HEK293 (cell line): ENCODE measurements at regions not wholly inside any gene's neighbourhood (a gene's known extent, or its start where the extent isn't known, plus 50 kb on each side); places are given as distances from the start of the nearest gene placed in this dataset.

Source experiments
- CTCF ChIA-PET: fragments of 350-600 bp; formaldehyde crosslinking; extraction: SDS; loops from one replicate; lab custom pipeline; 2021; ENCODE audit warnings: antibody characterized with exemption; lab: Yijun Ruan, JAX
- POLR2A ChIA-PET: fragments of 300-600 bp; formaldehyde crosslinking; extraction: SDS; loops from one replicate; lab custom pipeline; 2020; ENCODE audit warnings: antibody characterized with exemption, inconsistent platforms; lab: Yijun Ruan, JAX
- H3K27ac ChIP-seq: fragments of 200-500 bp; sonication (Bioruptor generic); 2 replicates; pipeline ENCODE4 v1.5.1; 2014; ENCODE audit warnings: low read depth, low read length, control low read depth, inconsistent platforms; ENCODE audit errors: extremely low read depth
- H3K36me3 ChIP-seq, 2 experiments: fragments of 200-500 bp in 1 of 2; sonication (Bioruptor generic) in 1 of 2; 1 replicate in 1 of 2; 2 replicates in 1 of 2; pipeline ENCODE4 v1.5.1; 2014 to 2017; ENCODE audit warnings: inconsistent platforms in 2 of 2, low read length in 2 of 2; ENCODE audit not compliant: control insufficient read depth in 2 of 2, insufficient read depth in 1 of 2
- H3K4me1 ChIP-seq: fragments of 200-500 bp; sonication (Bioruptor generic); 2 replicates; pipeline ENCODE4 v1.5.1; 2014; ENCODE audit warnings: mild to moderate bottlenecking, low read length, inconsistent platforms; ENCODE audit not compliant: control insufficient read depth, insufficient read depth
- H3K4me3 ChIP-seq: 2 replicates; pipeline ENCODE4 v1.5.1; 2011; ENCODE audit warnings: low read depth, mild to moderate bottlenecking, control low read depth, low read length, moderate library complexity
- H3K9me3 ChIP-seq: fragments of 200-500 bp; sonication (Bioruptor generic); 2 replicates; pipeline ENCODE4 v1.5.1; 2014; ENCODE audit warnings: low read depth, low read length, inconsistent platforms; ENCODE audit not compliant: control insufficient read depth, insufficient read depth
- FEZF1 ChIP-seq: fragments of 450-650 bp; formaldehyde crosslinking; IDR thresholded peaks from 2 replicates; pipeline ENCODE4 v1.5.1; 2016; ENCODE audit warnings: missing biosample characterization, missing genetic modification characterization
- HOXD13 ChIP-seq: sonication (generic); formaldehyde crosslinking; IDR thresholded peaks from 2 replicates; pipeline ENCODE4 v1.8.0; 2022; ENCODE audit warnings: missing genetic modification reagents, borderline replicate concordance
- YY1 ChIP-seq: fragments of 450-650 bp; formaldehyde crosslinking; IDR thresholded peaks from 2 replicates; pipeline ENCODE4 v1.5.1; 2018; ENCODE audit warnings: missing biosample characterization, missing genetic modification characterization
- ZNF175 ChIP-seq: fragments of 450-650 bp; formaldehyde crosslinking; IDR thresholded peaks from 2 replicates; pipeline ENCODE4 v1.5.1; 2016; ENCODE audit warnings: missing biosample characterization, missing genetic modification characterization
- ZNF184 ChIP-seq: fragments of 450-650 bp; IDR thresholded peaks from 2 replicates; pipeline ENCODE4 v1.5.1; 2018; ENCODE audit warnings: missing biosample characterization, mild to moderate bottlenecking, missing genetic modification characterization
- ZNF2 ChIP-seq: fragments of 450-650 bp; formaldehyde crosslinking; IDR thresholded peaks from 2 replicates; pipeline ENCODE4 v1.5.1; 2016; ENCODE audit warnings: missing biosample characterization, missing genetic modification characterization
- ZNF302 ChIP-seq: fragments of 450-650 bp; formaldehyde crosslinking; IDR thresholded peaks from 2 replicates; pipeline ENCODE4 v1.5.1; 2016; ENCODE audit warnings: missing biosample characterization, missing genetic modification characterization, low read depth
- ZNF366 ChIP-seq: fragments of 450-650 bp; formaldehyde crosslinking; conservative IDR thresholded peaks from 2 replicates; pipeline ENCODE4 v1.5.1; 2016; ENCODE audit warnings: missing biosample characterization, missing genetic modification characterization
- ZNF433 ChIP-seq: fragments of 450-650 bp; formaldehyde crosslinking; IDR thresholded peaks from 2 replicates; pipeline ENCODE4 v1.5.1; 2016; ENCODE audit warnings: missing biosample characterization, missing genetic modification characterization, low read depth
- ZNF530 ChIP-seq: fragments of 450-650 bp; formaldehyde crosslinking; IDR thresholded peaks from 2 replicates; pipeline ENCODE4 v1.5.1; 2016; ENCODE audit warnings: low read depth, missing biosample characterization, missing genetic modification characterization
- ZNF555 ChIP-seq: fragments of 450-650 bp; formaldehyde crosslinking; conservative IDR thresholded peaks from 2 replicates; pipeline ENCODE4 v1.5.1; 2017; ENCODE audit warnings: missing biosample characterization, mild to moderate bottlenecking, missing genetic modification characterization, inconsistent platforms
- ZNF623 ChIP-seq: fragments of 450-650 bp; formaldehyde crosslinking; IDR thresholded peaks from 2 replicates; pipeline ENCODE4 v1.5.1; 2016; ENCODE audit warnings: missing biosample characterization, missing genetic modification characterization
- ZNF747 ChIP-seq: fragments of 450-650 bp; formaldehyde crosslinking; IDR thresholded peaks from 2 replicates; pipeline ENCODE4 v1.5.1; 2016; ENCODE audit warnings: missing biosample characterization, missing genetic modification characterization
- ZNF843 ChIP-seq: fragments of 450-650 bp; formaldehyde crosslinking; IDR thresholded peaks from 2 replicates; pipeline ENCODE4 v1.5.1; 2016; ENCODE audit warnings: missing biosample characterization, missing genetic modification characterization
- TF ChIP-seq, protein P1 (sequence below): fragments of 450-650 bp; formaldehyde crosslinking; IDR thresholded peaks from 2 replicates; pipeline ENCODE4 v1.5.1; 2016; ENCODE audit warnings: missing biosample characterization, missing genetic modification characterization
- TF ChIP-seq, protein P2 (sequence below): fragments of 450-650 bp; formaldehyde crosslinking; IDR thresholded peaks from 2 replicates; pipeline ENCODE4 v1.5.1; 2017; ENCODE audit warnings: missing biosample characterization, missing genetic modification characterization
- TF ChIP-seq, protein P3 (sequence below): fragments of 450-650 bp; formaldehyde crosslinking; IDR thresholded peaks from 2 replicates; pipeline ENCODE4 v1.5.1; 2016; ENCODE audit warnings: missing biosample characterization, missing genetic modification characterization

DNA sequence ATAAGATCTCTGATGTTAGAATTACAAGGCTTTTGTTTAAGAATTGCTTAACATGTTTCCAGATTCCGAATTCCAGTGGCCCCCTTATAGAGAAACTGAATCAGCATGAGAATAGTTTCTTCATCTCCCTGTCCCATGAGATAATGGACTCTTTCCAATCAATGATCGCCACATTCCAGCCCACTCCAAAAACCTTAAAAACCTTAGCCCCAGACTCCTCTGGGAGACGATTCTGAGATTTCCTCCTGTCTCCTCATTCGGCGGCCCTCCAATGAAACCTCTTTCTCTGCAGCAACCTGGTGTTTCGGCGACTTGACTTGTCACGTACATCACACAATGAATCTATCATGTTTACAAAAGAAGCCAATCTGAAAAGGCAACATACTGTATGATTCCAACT lies 197.1 kb upstream of the PSMD7 start:
- peaks cover 6% of the 10 kb centered on the region for H3K4me1 ChIP-seq
- H3K27ac ChIP-seq: no peak overlapping the region
- no peak overlapping the region for H3K4me3 ChIP-seq
- no peaks in the 10 kb centered on the region for H3K9me3 ChIP-seq
- CTCF ChIA-PET: no interaction called here
- POLR2A ChIA-PET: no interaction called here
- TF ChIP-seq ZNF530 (tag by site-specific recombination) (no peak), ZNF302 (tag by site-specific recombination) (no peak), ZNF843 (tag by site-specific recombination) (no peak), ZNF623 (tag by site-specific recombination) (no peak)
- TF ChIP-seq, all 188 proteins: peak for 0
- H3K36me3 ChIP-seq: no peaks in the 10 kb centered on the region

DNA sequence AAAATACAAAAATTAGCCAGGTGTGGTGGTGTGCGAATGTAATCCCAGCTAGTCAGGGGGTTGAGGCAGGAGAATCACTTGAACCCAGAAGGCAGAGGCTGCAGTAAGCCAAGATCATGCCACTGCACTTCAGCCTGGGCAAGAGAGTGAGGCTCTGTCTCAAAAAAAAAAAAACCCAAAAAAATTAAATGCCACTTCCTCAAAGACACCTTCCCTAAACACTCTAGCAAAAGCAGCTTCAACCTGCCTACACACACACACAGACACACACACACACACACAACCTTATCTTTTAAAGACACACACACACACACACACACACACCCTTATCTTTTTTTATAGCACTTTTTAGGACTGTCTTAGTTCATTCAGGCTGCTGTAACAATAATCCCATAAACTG lies 201.7 kb upstream of the PSMD7 start:
- Histone ChIP-seq H3K9me3 (no peaks in the 10 kb centered on the region), H3K27ac (no peak overlapping the region), H3K4me3 (no peak overlapping the region), H3K36me3 (no peaks in the 10 kb centered on the region), H3K4me1 (no peaks in the 10 kb centered on the region)
- POLR2A ChIA-PET: no interaction called here
- CTCF ChIA-PET: no interaction called here
- TF ChIP-seq, protein P1, sequence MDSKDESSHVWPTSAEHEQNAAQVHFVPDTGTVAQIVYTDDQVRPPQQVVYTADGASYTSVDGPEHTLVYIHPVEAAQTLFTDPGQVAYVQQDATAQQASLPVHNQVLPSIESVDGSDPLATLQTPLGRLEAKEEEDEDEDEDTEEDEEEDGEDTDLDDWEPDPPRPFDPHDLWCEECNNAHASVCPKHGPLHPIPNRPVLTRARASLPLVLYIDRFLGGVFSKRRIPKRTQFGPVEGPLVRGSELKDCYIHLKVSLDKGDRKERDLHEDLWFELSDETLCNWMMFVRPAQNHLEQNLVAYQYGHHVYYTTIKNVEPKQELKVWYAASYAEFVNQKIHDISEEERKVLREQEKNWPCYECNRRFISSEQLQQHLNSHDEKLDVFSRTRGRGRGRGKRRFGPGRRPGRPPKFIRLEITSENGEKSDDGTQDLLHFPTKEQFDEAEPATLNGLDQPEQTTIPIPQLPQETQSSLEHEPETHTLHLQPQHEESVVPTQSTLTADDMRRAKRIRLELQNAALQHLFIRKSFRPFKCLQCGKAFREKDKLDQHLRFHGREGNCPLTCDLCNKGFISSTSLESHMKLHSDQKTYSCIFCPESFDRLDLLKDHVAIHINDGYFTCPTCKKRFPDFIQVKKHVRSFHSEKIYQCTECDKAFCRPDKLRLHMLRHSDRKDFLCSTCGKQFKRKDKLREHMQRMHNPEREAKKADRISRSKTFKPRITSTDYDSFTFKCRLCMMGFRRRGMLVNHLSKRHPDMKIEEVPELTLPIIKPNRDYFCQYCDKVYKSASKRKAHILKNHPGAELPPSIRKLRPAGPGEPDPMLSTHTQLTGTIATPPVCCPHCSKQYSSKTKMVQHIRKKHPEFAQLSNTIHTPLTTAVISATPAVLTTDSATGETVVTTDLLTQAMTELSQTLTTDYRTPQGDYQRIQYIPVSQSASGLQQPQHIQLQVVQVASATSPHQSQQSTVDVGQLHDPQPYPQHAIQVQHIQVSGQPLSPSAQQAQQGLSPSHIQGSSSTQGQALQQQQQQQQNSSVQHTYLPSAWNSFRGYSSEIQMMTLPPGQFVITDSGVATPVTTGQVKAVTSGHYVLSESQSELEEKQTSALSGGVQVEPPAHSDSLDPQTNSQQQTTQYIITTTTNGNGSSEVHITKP (tag by site-specific recombination): no peak
- TF ChIP-seq, protein P2, sequence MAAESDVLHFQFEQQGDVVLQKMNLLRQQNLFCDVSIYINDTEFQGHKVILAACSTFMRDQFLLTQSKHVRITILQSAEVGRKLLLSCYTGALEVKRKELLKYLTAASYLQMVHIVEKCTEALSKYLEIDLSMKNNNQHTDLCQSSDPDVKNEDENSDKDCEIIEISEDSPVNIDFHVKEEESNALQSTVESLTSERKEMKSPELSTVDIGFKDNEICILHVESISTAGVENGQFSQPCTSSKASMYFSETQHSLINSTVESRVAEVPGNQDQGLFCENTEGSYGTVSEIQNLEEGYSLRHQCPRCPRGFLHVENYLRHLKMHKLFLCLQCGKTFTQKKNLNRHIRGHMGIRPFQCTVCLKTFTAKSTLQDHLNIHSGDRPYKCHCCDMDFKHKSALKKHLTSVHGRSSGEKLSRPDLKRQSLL (tag by site-specific recombination): no peak
- no peak for TF ChIP-seq ZNF2 (tag by site-specific recombination)

DNA sequence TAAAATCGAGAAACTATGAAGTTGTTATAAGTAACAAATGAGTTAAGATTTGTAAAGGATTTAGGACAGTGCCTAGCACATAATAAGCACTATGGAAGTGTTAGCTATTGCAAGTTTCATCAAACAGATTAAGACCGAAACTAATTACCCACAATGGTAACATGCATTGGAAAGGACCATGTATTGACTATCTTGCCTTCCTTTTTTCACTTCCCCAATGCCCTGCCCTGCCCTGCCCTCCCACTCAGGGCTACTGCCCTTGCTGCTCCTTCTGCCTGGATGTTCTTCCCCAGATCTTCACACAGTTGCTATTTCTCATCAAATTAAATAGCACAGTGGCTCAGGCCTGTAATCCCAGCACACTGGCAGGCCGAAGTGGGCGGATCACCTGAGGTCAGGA lies 202.1 kb upstream of the PSMD7 start:
- Histone ChIP-seq H3K4me3 (no peak overlapping the region), H3K4me1 (no peaks in the 10 kb centered on the region), H3K36me3 (no peaks in the 10 kb centered on the region), H3K9me3 (no peaks in the 10 kb centered on the region), H3K27ac (no peak overlapping the region)
- TF ChIP-seq ZNF366 (tag by site-specific recombination) (no peak), ZNF184 (tag by site-specific recombination) (no peak), ZNF175 (tag by site-specific recombination) (no peak), FEZF1 (tag by site-specific recombination) (no peak), HOXD13 (CRISPR knock-in tag) (no peak), ZNF555 (no peak), ZNF433 (tag by site-specific recombination) (no peak), YY1 (tag by site-specific recombination) (no peak), ZNF747 (tag by site-specific recombination) (no peak)
- TF ChIP-seq, protein P3, sequence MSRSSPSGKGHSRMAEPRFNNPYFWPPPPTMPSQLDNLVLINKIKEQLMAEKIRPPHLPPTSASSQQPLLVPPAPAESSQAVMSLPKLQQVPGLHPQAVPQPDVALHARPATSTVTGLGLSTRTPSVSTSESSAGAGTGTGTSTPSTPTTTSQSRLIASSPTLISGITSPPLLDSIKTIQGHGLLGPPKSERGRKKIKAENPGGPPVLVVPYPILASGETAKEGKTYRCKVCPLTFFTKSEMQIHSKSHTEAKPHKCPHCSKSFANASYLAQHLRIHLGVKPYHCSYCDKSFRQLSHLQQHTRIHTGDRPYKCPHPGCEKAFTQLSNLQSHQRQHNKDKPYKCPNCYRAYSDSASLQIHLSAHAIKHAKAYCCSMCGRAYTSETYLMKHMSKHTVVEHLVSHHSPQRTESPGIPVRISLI (tag by site-specific recombination): no peak
- POLR2A ChIA-PET: no interaction called here
- CTCF ChIA-PET: interaction anchor here (1.0 kb wide), 1 partner anchor 13 kb away, joined by 4 read pairs; no protein-coding TSS in a partner anchor
